Caco-2 (cell line): ENCODE measurements at regions not wholly inside any gene's neighbourhood (a gene's known extent, or its start where the extent isn't known, plus 50 kb on each side); places are given as distances from the start of the nearest gene placed in this dataset.

Experiments used
- BruUV-seq: library from RNA; stranded (reverse); fragments of 400-500 nt; replicated peaks from 2 replicates; lab custom pipeline; 2021; lab: Mats Ljungman, UMichigan
- CTCF ChIA-PET: fragments of 300-600 bp; sonication (Branson Sonifier 250); formaldehyde crosslinking; loops from one replicate; lab custom pipeline; 2022; ENCODE audit warnings: antibody characterized with exemption; lab: Charles Lee
- POLR2A ChIA-PET: fragments of 300-600 bp; sonication (Branson Sonifier 250); formaldehyde crosslinking; loops from one replicate; lab custom pipeline; 2022; ENCODE audit warnings: antibody characterized with exemption; lab: Charles Lee
- DNase-seq, 2 experiments: peaks; one replicate each; pipeline versions ENCODE4 v3.0.0 to v3.0.0-alpha.2; 2020 to 2022
- H3K27me3 ChIP-seq: replicated peaks from 2 replicates; pipeline ENCODE4 v1.6.0; 2011; ENCODE audit warnings: low read length; ENCODE audit not compliant: control insufficient read depth, insufficient read depth
- H3K36me3 ChIP-seq: 2 replicates; pipeline ENCODE4 v1.5.1; 2011; ENCODE audit warnings: low read length; ENCODE audit not compliant: control insufficient read depth, insufficient read depth
- H3K4me1 ChIP-seq: fragments of 250-450 bp; sonication (Bioruptor Pico); 2 replicates; pipeline ENCODE4 v1.5.1; 2020; ENCODE audit warnings: mild to moderate bottlenecking
- H3K4me3 ChIP-seq: 2 replicates; pipeline ENCODE4 v1.5.1; 2011; ENCODE audit warnings: low read depth, mild to moderate bottlenecking, control low read depth, low read length
- H3K9me3 ChIP-seq: fragments of 250-450 bp; sonication (Bioruptor Pico); 2 replicates; pipeline ENCODE4 v1.5.1; 2020; ENCODE audit warnings: mild to moderate bottlenecking, moderate library complexity
- H3K27ac Mint-ChIP-seq: one replicate; pipeline ENCODE4 v1.8.0; 2022; ENCODE audit warnings: mixed read lengths; ENCODE audit not compliant: unreplicated experiment
- H3K27me3 Mint-ChIP-seq: one replicate; pipeline ENCODE4 v1.8.0; 2022; ENCODE audit warnings: mixed read lengths; ENCODE audit not compliant: insufficient read depth, unreplicated experiment
- H3K36me3 Mint-ChIP-seq: one replicate; pipeline ENCODE4 v1.8.0; 2022; ENCODE audit warnings: mild to moderate bottlenecking, mixed read lengths; ENCODE audit not compliant: insufficient read depth, unreplicated experiment
- H3K4me1 Mint-ChIP-seq: one replicate; pipeline ENCODE4 v1.8.0; 2022; ENCODE audit warnings: low read depth, mixed read lengths; ENCODE audit not compliant: unreplicated experiment
- H3K4me3 Mint-ChIP-seq: one replicate; pipeline ENCODE4 v1.8.0; 2022; ENCODE audit warnings: mild to moderate bottlenecking, moderate library complexity, mixed read lengths; ENCODE audit not compliant: unreplicated experiment
- H3K9me3 Mint-ChIP-seq: one replicate; pipeline ENCODE4 v1.8.0; 2022; ENCODE audit warnings: mixed read lengths; ENCODE audit not compliant: unreplicated experiment
- CTCF ChIP-seq, 2 experiments: fragments of 200-600 bp in 1 of 2; IDR thresholded peaks; 1 replicate in 1 of 2; 2 replicates in 1 of 2; pipeline versions ENCODE4 v1.5.1 to v1.8.0; 2011 to 2022; ENCODE audit warnings: antibody characterized with exemption in 1 of 2, control low read depth in 1 of 2, inconsistent platforms in 1 of 2, low read depth in 1 of 2, low read length in 1 of 2, mild to moderate bottlenecking in 1 of 2, moderate library complexity in 1 of 2; ENCODE audit not compliant: insufficient read depth in 1 of 2, severe bottlenecking in 1 of 2, unreplicated experiment in 1 of 2
- intact Hi-C: fragments of 100-400 bp; cut with micrococcal nuclease; formaldehyde crosslinking; loops from one replicate; pipeline ENCODE4 v1.10.0; 2022; ENCODE audit not compliant: unreplicated experiment

DNA sequence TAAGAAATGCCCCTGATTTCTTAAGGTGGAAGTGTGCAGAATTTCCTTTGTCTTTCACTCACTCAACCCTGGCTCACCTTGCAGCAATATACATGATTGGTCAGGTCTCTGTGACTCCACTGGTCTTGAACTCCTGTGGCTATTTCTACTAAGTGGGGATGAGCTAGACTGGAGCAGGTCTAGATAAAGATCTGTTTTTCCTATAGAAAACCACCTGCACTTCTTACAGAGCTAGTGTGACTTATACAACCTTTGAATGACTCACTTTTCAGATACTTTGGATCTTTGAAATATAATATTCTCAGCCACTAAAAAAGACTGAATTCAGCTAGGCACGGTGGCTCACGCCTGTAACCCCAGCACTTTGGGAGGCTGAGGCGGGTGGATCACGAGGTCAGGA is 98.5 kb upstream of the KCTD1 start:
- H3K36me3 ChIP-seq = no peaks in the 10 kb centered on the region
- DNase-seq = no peak
- Mint-ChIP-seq H3K9me3 (no peaks in the 10 kb centered on the region), H3K4me1 (no peaks in the 10 kb centered on the region), H3K4me3 (no peak overlapping the region), H3K27me3 (peaks cover 9% of the 10 kb centered on the region), H3K27ac (no peak overlapping the region), H3K36me3 (no peaks in the 10 kb centered on the region)
- no TSS peak for BruUV-seq
- no peak overlapping the region for H3K4me3 ChIP-seq
- no peak for TF ChIP-seq CTCF (IDR thresholded peaks at IDR 0.05; ENCODE audit: insufficient read depth in 1 of 2, low read depth in 1 of 2, low read length in 1 of 2, severe bottlenecking in 1 of 2, unreplicated experiment in 1 of 2)
- H3K9me3 ChIP-seq = no peaks in the 10 kb centered on the region
- H3K27me3 ChIP-seq = no peaks in the 10 kb centered on the region
- intact Hi-C loops = no loop called here
- POLR2A ChIA-PET = no interaction called here
- H3K4me1 ChIP-seq = no peaks in the 10 kb centered on the region
- CTCF ChIA-PET = interaction anchor here (1.0 kb wide), 1 partner anchor 241 kb away, joined by 4 read pairs; no protein-coding TSS in a partner anchor

DNA sequence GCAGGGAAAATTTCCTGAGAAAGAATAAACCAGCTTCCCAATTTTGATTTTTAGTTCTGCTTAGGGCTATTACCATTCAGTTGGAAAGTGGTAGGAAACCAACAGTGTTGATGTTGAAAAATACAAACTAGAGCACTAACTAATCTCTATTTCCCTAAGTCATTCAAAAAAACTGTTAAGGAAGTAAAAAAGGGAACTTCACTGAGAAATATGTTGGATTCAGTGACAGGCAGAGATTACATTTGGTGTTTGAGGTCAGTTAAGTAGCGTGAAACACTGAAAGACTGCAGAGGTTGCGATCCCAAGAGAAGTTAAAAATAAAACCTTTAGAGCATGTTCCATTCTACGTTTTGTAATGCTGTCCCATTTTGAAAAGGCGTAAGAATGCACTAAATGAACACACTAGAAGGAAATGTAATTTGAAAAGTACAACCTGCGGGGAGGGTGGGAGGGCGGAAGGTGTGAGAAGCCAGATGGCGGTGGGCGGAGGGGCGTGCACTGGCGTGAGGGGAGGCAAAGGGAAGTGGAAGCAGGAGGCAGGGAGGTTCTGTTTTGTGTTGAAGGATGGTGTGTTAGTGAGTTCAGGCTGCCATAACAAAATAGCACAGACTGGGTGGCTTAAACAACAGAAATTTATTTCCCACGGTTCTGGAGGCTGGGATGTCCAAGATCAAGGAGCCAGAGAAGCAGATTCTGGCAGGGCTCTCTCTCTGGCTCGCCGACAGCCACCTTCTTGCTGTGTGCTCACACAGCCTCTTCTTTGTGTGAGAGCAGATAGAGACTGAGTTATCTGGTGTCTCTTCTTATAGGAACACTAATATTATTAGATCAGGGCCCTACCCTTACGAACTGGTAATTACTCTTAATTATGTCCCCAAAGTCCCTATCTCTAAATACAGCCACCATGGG is 94.3 kb upstream of the KCTD1 start:
- no peaks in the 10 kb centered on the region for H3K36me3 Mint-ChIP-seq
- Histone ChIP-seq H3K27me3 (no peaks in the 10 kb centered on the region), H3K4me3 (no peak overlapping the region), H3K4me1 (no peaks in the 10 kb centered on the region), H3K36me3 (no peaks in the 10 kb centered on the region), H3K9me3 (no peaks in the 10 kb centered on the region)
- H3K27me3 Mint-ChIP-seq = peaks cover 3% of the 10 kb centered on the region
- POLR2A ChIA-PET = no interaction called here
- intact Hi-C loops = no loop called here
- no peaks in the 10 kb centered on the region for H3K4me1 Mint-ChIP-seq
- TF ChIP-seq CTCF (IDR thresholded peaks at IDR 0.05; ENCODE audit: insufficient read depth in 1 of 2, low read depth in 1 of 2, low read length in 1 of 2, severe bottlenecking in 1 of 2, unreplicated experiment in 1 of 2) = no peak
- BruUV-seq = no TSS peak
- DNase-seq = no peak
- H3K4me3 Mint-ChIP-seq = no peak overlapping the region
- H3K9me3 Mint-ChIP-seq = no peaks in the 10 kb centered on the region
- CTCF ChIA-PET = no interaction called here
- H3K27ac Mint-ChIP-seq = no peak overlapping the region

GRCh38 chr18:26640541-26640940 is 92.2 kb upstream of the KCTD1 start:
- CTCF ChIA-PET = no interaction called here
- H3K4me1 ChIP-seq = no peaks in the 10 kb centered on the region
- Mint-ChIP-seq H3K27me3 (peaks cover 3% of the 10 kb centered on the region), H3K36me3 (no peaks in the 10 kb centered on the region), H3K9me3 (no peaks in the 10 kb centered on the region), H3K4me1 (no peaks in the 10 kb centered on the region), H3K27ac (no peak overlapping the region), H3K4me3 (no peak overlapping the region)
- intact Hi-C loops = no loop called here
- no peaks in the 10 kb centered on the region for H3K9me3 ChIP-seq
- H3K4me3 ChIP-seq = no peak overlapping the region
- no peaks in the 10 kb centered on the region for H3K27me3 ChIP-seq
- BruUV-seq = no TSS peak
- TF ChIP-seq CTCF (IDR thresholded peaks at IDR 0.05; ENCODE audit: insufficient read depth in 1 of 2, low read depth in 1 of 2, low read length in 1 of 2, severe bottlenecking in 1 of 2, unreplicated experiment in 1 of 2) = no peak
- DNase-seq = no peak
- POLR2A ChIA-PET = no interaction called here
- no peaks in the 10 kb centered on the region for H3K36me3 ChIP-seq
